Astrocyte (in vitro differentiated cells and primary cell): ENCODE measurements at regions not wholly inside any gene's neighbourhood (a gene's known extent, or its start where the extent isn't known, plus 50 kb on each side); places are given as distances from the start of the nearest gene placed in this dataset.

Source experiments
- CTCF ChIP-seq: IDR thresholded peaks from 2 replicates; pipeline ENCODE4 v1.5.1; 2011; ENCODE audit warnings: low read depth, mild to moderate bottlenecking, inconsistent platforms, low read length, moderate library complexity; ENCODE audit not compliant: insufficient read depth
- EZH2 ChIP-seq: IDR thresholded peaks from 2 replicates; pipeline ENCODE4 v1.6.1; 2012; ENCODE audit warnings: mild to moderate bottlenecking, low read length, inconsistent platforms; ENCODE audit not compliant: insufficient read depth

GRCh38 chr17:14882131-14882530 is 383.0 kb downstream of the PMP22 start:
- TF ChIP-seq CTCF (no peak), EZH2 (no peak)
